ENCODE measurements at regions not wholly inside any gene's neighbourhood (a gene's known extent, or its start where the extent isn't known, plus 50 kb on each side); places are given as distances from the start of the nearest gene placed in this dataset.

DNA sequence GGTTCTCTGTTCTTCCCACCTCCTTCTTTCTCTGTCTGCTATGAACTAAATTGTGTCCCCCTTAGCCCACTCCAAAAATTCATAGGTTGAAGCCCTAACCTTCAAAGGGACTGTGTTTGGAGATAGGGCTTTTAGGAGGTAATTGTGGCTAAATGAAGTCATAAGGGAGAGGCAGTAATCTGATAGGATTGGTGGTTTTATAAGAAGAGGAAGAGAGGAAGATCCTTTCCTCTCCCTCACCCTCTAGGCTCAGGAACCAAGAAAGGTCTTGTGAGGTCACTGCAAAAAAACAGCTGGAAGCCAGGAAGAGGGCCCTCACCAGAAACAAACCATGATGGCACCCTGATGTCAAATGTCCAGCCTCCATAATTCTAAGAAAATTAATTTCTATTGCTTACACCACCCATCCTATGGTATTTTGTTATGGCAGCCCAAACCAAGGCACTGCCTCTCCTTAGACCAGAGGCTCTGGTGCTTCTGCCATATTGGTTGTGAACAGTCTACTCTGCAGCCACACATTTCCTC, 135.1 kb upstream of the COL21A1 start:
- in situ Hi-C loops (cut with MboI; ENCODE audit: low sequenced_read_pairs), result no loop called here
- CTCF ChIA-PET, result no interaction called here
- BruUV-seq (replicated peaks), result no TSS peak

More for the DNA sequence above, 135.1 kb upstream of the COL21A1 start:
- Histone ChIP-seq H4K20me1 (ENCODE audit: insufficient read depth, low read length) (no peaks in the 10 kb centered on the region), H2BK20ac (ENCODE audit: low read depth, low read length) (no peak overlapping the region), H3K23ac (ENCODE audit: low read depth, low read length) (no peak overlapping the region), H4K5ac (ENCODE audit: low read depth, low read length) (no peak overlapping the region), H2AFZ (replicated peaks; ENCODE audit: low read length, poor library complexity) (no peak overlapping the region), H3K56ac (ENCODE audit: extremely low read depth, insufficient read depth, low read length) (no peak overlapping the region), H2BK15ac (ENCODE audit: low read depth, low read length) (no peak overlapping the region), H3K9me3 (ENCODE audit: control insufficient read depth, insufficient read depth, low read length) (no peaks in the 10 kb centered on the region), H3K18ac (ENCODE audit: low read depth, low read length) (no peak overlapping the region), H3K4me2 (ENCODE audit: low read depth, low read length) (no peak overlapping the region), H3K9me1 (ENCODE audit: insufficient read depth, low read length) (no peaks in the 10 kb centered on the region), H3K27me3 (ENCODE audit: control insufficient read depth, insufficient read depth, low read length) (no peaks in the 10 kb centered on the region), H2AK5ac (ENCODE audit: low read depth, low read length) (no peak overlapping the region), H3K4ac (ENCODE audit: low read depth, low read length) (no peak overlapping the region), H3K4me3 (ENCODE audit: insufficient read depth, low read depth, low read length) (no peak overlapping the region), H3K27ac (ENCODE audit: insufficient read depth, low read length) (no peak overlapping the region), H3K14ac (replicated peaks; ENCODE audit: low read depth, low read length) (no peak overlapping the region), H2AK9ac (replicated peaks; ENCODE audit: low read depth, low read length, poor library complexity) (no peak overlapping the region), H2BK5ac (ENCODE audit: low read depth, low read length, poor library complexity, severe bottlenecking) (no peak overlapping the region), H4K8ac (ENCODE audit: low read depth in 2 of 2, low read length in 2 of 2) (no peak overlapping the region), H4K91ac (ENCODE audit: insufficient read depth, low read depth, low read length) (no peak overlapping the region), H3K36me3 (ENCODE audit: control insufficient read depth, insufficient read depth, low read length) (no peaks in the 10 kb centered on the region), H3K4me1 (ENCODE audit: control insufficient read depth, insufficient read depth, low read length) (no peaks in the 10 kb centered on the region), H3K79me1 (ENCODE audit: low read depth in 1 of 2, low read length in 2 of 2) (no peaks in the 10 kb centered on the region), H2BK120ac (ENCODE audit: low read depth, low read length) (no peak overlapping the region), H3K9ac (ENCODE audit: low read depth, low read length) (no peak overlapping the region)
- POLR2A ChIA-PET (ENCODE audit: unreplicated experiment), result no interaction called here
- dilution Hi-C loops (cut with HindIII; ENCODE audit: low sequenced_read_pairs, unreplicated experiment) (no loop called here), intact Hi-C loops (cut with micrococcal nuclease) (no loop called here)
- TF ChIP-seq, protein P1, sequence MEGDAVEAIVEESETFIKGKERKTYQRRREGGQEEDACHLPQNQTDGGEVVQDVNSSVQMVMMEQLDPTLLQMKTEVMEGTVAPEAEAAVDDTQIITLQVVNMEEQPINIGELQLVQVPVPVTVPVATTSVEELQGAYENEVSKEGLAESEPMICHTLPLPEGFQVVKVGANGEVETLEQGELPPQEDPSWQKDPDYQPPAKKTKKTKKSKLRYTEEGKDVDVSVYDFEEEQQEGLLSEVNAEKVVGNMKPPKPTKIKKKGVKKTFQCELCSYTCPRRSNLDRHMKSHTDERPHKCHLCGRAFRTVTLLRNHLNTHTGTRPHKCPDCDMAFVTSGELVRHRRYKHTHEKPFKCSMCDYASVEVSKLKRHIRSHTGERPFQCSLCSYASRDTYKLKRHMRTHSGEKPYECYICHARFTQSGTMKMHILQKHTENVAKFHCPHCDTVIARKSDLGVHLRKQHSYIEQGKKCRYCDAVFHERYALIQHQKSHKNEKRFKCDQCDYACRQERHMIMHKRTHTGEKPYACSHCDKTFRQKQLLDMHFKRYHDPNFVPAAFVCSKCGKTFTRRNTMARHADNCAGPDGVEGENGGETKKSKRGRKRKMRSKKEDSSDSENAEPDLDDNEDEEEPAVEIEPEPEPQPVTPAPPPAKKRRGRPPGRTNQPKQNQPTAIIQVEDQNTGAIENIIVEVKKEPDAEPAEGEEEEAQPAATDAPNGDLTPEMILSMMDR (conservative IDR thresholded peaks at IDR 0.05; ENCODE audit: low read depth, low read length), result no peak
- no peak for TF ChIP-seq NFE2L2 (IDR thresholded peaks at IDR 0.05; ENCODE audit: low read depth, low read length)
- TF ChIP-seq SMC3 (IDR thresholded peaks at IDR 0.05; ENCODE audit: low read depth, low read length), result no peak
- TF ChIP-seq CHD1 (IDR thresholded peaks at IDR 0.05; ENCODE audit: low read depth, low read length), result no peak
- no peak for TF ChIP-seq MAFK (IDR thresholded peaks at IDR 0.05; ENCODE audit: low read depth, low read length)
- TF ChIP-seq RCOR1 (IDR thresholded peaks at IDR 0.05; ENCODE audit: insufficient replicate concordance, low read length), result no peak
- no peak for TF ChIP-seq FOS (IDR thresholded peaks at IDR 0.05; ENCODE audit: low read depth, low read length)
- no peak for TF ChIP-seq BHLHE40 (IDR thresholded peaks at IDR 0.05; ENCODE audit: low read depth, low read length)
- TF ChIP-seq POLR2A (IDR thresholded peaks at IDR 0.05; ENCODE audit: low read depth, low read length), result no peak
- TF ChIP-seq, protein P2, sequence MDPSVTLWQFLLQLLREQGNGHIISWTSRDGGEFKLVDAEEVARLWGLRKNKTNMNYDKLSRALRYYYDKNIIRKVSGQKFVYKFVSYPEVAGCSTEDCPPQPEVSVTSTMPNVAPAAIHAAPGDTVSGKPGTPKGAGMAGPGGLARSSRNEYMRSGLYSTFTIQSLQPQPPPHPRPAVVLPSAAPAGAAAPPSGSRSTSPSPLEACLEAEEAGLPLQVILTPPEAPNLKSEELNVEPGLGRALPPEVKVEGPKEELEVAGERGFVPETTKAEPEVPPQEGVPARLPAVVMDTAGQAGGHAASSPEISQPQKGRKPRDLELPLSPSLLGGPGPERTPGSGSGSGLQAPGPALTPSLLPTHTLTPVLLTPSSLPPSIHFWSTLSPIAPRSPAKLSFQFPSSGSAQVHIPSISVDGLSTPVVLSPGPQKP (IDR thresholded peaks at IDR 0.05; ENCODE audit: borderline replicate concordance, low read depth, low read length), result no peak
- TF ChIP-seq, protein P3, sequence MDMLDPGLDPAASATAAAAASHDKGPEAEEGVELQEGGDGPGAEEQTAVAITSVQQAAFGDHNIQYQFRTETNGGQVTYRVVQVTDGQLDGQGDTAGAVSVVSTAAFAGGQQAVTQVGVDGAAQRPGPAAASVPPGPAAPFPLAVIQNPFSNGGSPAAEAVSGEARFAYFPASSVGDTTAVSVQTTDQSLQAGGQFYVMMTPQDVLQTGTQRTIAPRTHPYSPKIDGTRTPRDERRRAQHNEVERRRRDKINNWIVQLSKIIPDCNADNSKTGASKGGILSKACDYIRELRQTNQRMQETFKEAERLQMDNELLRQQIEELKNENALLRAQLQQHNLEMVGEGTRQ (IDR thresholded peaks at IDR 0.05; ENCODE audit: low read depth, low read length), result no peak
- no peak for TF ChIP-seq MAZ (IDR thresholded peaks at IDR 0.05; ENCODE audit: borderline replicate concordance, low read depth, low read length)
- DNase-seq (no peak), ATAC-seq (ENCODE audit: low read depth) (no peak)

All from IMR-90 (cell line).